ENCODE measurements at regions not wholly inside any gene's neighbourhood (a gene's known extent, or its start where the extent isn't known, plus 50 kb on each side); places are given as distances from the start of the nearest gene placed in this dataset.

GRCh38 chr2:37549598-37549997, 121.8 kb downstream of the CDC42EP3 start:
- ATAC-seq, result no peak

- ATAC-seq, result no peak
Observed at GRCh38 chr2:37550190-37550589, 121.3 kb downstream of the CDC42EP3 start.

GRCh38 chr2:37551783-37552182, 119.7 kb downstream of the CDC42EP3 start:
- no peak for ATAC-seq

DNA sequence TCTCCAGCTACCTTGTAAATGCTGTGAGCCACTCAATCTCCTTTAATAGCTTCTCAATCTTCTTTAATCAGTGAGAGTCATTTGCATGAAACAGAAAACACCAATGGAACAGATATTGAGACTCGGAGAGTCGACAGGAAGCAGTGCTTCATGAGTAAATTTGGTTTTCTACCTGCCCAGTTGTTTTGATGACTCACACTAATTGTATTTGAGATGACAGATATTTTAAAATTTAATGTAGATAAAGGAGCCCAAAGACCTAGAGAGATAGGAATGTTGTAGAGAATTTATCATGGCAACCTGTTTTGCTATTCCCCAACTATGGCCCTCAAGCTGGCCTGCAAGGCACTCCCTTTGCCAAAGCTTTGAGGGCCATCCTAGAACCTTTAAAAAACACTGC, 119.1 kb downstream of the CDC42EP3 start:
- ATAC-seq, result peak; percentile 84 to 90

GRCh38 chr2:37553411-37554154, 117.9 kb downstream of the CDC42EP3 start:
- no peak for ATAC-seq

GRCh38 chr2:37554155-37554510, 117.3 kb downstream of the CDC42EP3 start:
- no peak for ATAC-seq

- ATAC-seq, result no peak
Observed at GRCh38 chr2:37554687-37555086, 116.8 kb downstream of the CDC42EP3 start.

- no peak for ATAC-seq
Observed at GRCh38 chr2:37555457-37555856, 116.0 kb downstream of the CDC42EP3 start.

DNA sequence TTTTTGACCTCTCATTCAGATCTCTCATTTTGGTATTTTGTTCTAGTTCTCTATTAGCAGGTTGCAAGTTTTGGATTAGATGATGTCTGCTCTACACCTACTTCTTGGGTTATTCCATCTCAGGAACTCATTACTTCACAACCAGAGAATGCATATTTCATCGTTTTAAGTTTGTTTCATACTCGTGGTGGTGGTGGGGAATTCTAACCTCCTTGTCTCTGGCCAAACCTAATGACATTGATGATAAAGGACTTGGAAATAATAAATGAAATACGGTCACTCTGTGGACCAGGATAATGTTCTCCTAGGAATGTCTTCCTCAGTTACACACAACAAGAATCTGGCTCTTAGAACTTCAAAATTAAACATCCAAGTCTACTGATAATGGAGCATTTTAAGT, 115.2 kb downstream of the CDC42EP3 start:
- ATAC-seq, result no peak

DNA sequence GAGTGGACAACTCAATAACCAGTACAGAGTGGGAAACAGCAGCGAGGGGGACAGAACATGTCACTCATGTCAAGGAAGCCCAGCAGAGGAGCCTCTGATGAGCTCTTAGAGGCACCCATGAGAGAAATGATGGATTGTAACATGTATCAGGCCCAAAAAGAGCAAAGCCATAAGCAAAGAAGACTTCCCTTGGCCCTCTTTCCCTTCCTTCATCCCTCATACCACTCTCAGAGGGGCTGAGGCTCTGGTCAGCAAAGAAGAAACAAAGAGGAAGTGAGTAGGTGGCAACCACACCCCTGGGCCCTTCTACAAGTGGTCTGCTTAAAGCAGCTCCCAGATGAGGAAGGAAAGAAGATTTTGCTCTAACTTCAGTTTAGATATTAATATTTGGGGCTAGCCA, 112.8 kb downstream of the CDC42EP3 start:
- ATAC-seq, result no peak

GRCh38 chr2:37560241-37560848, 111.1 kb downstream of the CDC42EP3 start:
- ATAC-seq, result no peak

- ATAC-seq, result no peak
Observed at GRCh38 chr2:37560863-37561614, 110.4 kb downstream of the CDC42EP3 start.

- peak; percentile 91 to 96 for ATAC-seq
Observed at GRCh38 chr2:37561615-37562569, 109.5 kb downstream of the CDC42EP3 start.

DNA sequence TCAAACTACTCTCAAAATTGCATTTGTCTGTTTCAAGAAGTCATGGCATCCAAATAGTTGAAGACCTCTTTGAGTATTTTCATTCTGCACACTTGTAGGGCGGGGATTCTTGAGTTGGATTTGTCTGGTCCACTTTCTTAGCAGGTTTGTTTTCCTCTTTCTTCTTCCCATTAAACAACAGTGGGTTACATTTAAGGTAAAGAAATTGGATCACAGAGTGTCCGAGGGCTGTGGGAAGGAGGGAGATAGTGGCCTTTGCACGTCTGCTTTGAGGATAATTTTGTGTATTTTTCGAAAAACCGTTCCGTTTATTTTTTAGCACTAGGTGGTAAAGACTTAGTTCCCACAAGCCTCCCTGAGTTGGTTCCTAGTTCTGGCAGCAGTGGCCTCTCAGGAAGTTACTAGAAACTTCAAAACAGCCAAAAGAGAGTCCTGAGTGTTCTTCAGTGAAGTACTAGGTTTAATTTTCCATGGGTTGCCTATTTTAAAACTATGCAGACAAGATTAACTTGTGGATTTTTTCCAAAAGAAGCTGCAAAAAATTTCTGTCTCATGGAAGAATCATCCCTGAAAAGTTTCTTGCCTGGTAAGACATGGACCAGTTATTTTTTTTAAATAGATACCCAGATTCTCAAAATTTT, 107.9 kb downstream of the CDC42EP3 start:
- no peak for ATAC-seq

GRCh38 chr2:37564356-37564755, 107.1 kb downstream of the CDC42EP3 start:
- no peak for ATAC-seq

GRCh38 chr2:37566517-37566981, 104.9 kb downstream of the CDC42EP3 start:
- ATAC-seq, result no peak

GRCh38 chr2:37568565-37568964, 102.9 kb downstream of the CDC42EP3 start:
- peak; percentile 50 to 52 for ATAC-seq

DNA sequence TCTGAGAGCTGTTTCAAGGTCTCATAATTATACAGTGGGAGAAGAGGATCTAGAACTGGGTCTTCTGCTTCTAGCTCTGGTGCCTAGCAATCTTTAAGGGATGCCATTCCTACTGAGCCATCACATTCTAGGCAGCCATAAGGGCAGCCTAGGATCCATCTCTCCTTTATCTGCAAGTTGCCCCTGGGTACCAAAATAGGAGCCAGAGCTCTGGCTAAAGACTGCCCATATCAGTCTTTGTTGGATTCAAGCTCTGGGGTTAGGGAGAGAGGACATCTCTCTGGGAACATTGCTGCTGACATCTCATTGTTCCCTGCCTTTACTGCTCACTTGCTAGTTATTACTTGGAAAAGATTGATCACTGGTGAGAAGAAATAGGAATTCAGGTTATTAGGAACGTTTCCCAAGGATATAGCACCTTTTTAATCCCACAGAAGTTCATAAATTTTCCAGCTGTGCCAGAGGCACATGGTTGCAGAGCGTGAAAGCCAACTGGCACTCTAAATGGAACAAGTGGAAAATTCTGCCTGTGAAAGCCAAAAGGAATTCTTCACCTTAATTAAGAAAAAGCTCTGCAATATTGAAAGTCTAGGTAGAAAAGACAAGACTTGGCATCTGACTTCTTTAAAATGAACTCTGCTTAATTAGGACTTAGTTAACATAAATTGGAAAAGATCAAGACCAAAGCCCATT, 102.2 kb downstream of the CDC42EP3 start:
- no peak for ATAC-seq

DNA sequence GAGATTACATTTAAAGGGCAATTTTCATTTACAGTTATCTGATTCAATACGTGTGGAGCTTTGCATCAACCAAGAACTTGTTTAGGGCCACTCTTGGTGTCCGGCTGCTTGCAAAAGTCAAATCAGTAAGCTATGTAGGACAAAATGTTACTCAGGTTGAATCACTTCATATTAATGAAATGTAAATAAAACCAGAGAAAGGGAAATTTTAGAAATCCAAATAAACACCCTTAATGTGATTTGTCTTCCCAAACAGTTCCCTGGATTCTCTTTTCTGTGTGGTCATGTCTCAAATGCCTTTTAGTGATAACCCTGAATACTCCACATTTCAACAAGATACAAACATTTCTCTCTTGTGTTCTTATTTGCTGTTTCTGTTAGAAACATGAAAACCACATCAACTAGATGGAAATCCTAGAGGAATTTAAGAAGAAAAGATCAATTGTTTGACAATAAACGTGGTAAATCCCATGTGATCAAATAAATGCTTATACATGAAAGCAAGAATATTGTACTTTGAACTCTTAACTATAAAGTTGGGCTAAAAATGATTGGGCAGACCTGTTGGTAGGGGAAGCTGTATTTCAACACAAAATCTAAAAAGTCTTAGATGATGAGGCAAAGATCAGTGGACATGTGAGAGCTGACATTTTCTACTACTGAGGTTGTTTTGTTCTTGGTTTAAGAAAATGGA, 101.3 kb downstream of the CDC42EP3 start:
- ATAC-seq, result no peak

- peak; percentile 80 to 89 for ATAC-seq
Observed at GRCh38 chr2:37570773-37571586, 100.5 kb downstream of the CDC42EP3 start.
